ENCODE measurements at regions not wholly inside any gene's neighbourhood (a gene's known extent, or its start where the extent isn't known, plus 50 kb on each side); places are given as distances from the start of the nearest gene placed in this dataset.

DNA sequence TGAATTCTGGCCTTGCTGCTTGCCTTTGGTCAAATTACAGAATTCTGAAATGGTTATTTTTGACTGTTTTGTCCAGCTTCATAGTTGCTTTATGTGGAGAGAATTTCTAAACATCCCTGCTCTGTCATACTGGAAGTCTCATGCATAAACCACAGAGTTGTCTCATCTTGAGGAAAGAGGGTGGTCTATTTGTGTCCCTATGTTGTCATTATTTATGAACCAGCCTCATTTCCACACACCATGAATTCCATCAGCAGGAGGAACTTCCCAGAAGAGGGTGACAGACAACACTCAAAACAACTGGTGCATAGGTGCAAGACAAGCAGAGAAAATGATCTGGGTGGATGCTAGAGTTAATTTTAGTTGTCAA is 525.8 kb upstream of the GOT2 start:
- no peak for TF ChIP-seq EZH2phosphoT487 (IDR thresholded peaks at IDR 0.05; ENCODE audit: low read depth, severe bottlenecking, unreplicated experiment)
- TF ChIP-seq, protein P1, sequence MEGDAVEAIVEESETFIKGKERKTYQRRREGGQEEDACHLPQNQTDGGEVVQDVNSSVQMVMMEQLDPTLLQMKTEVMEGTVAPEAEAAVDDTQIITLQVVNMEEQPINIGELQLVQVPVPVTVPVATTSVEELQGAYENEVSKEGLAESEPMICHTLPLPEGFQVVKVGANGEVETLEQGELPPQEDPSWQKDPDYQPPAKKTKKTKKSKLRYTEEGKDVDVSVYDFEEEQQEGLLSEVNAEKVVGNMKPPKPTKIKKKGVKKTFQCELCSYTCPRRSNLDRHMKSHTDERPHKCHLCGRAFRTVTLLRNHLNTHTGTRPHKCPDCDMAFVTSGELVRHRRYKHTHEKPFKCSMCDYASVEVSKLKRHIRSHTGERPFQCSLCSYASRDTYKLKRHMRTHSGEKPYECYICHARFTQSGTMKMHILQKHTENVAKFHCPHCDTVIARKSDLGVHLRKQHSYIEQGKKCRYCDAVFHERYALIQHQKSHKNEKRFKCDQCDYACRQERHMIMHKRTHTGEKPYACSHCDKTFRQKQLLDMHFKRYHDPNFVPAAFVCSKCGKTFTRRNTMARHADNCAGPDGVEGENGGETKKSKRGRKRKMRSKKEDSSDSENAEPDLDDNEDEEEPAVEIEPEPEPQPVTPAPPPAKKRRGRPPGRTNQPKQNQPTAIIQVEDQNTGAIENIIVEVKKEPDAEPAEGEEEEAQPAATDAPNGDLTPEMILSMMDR (IDR thresholded peaks at IDR 0.05; ENCODE audit: poor library complexity), result no peak
- TF ChIP-seq EZH2 (IDR thresholded peaks at IDR 0.05; ENCODE audit: borderline replicate concordance), result no peak

Data from hepatocyte (in vitro differentiated cells).